WTC11 (cell line): ENCODE measurements at regions not wholly inside any gene's neighbourhood (a gene's known extent, or its start where the extent isn't known, plus 50 kb on each side); places are given as distances from the start of the nearest gene placed in this dataset.

Source experiments
- ATAC-seq: fragments of 200-7000 bp; cut with Tn5 transposase; 2 replicates; pipeline ENCODE4 v1.10.0; 2021; ENCODE audit warnings: mild to moderate bottlenecking, moderate library complexity
- CTCF ChIA-PET: fragments of 300-600 bp; sonication (Branson Sonifier 250); formaldehyde crosslinking; loops from one replicate; lab custom pipeline; 2021; ENCODE audit warnings: antibody characterized with exemption; lab: Charles Lee
- POLR2A ChIA-PET: fragments of 350-600 bp; sonication (Branson Sonifier 250); formaldehyde crosslinking; loops from one replicate; lab custom pipeline; 2021; ENCODE audit warnings: antibody characterized with exemption; lab: Charles Lee
- DNase-seq: peaks from one replicate; pipeline ENCODE4 v3.0.0; 2021; ENCODE audit warnings: low spot score
- H3K27ac Mint-ChIP-seq: 2 replicates; pipeline ENCODE4 v1.8.0; 2021; ENCODE audit warnings: mixed read lengths
- H3K27me3 Mint-ChIP-seq: 2 replicates; pipeline ENCODE4 v1.8.0; 2021; ENCODE audit warnings: low read depth, mild to moderate bottlenecking, moderate library complexity, mixed read lengths
- H3K36me3 Mint-ChIP-seq: 2 replicates; pipeline ENCODE4 v1.8.0; 2021; ENCODE audit warnings: mixed read lengths
- H3K4me1 Mint-ChIP-seq: 2 replicates; pipeline ENCODE4 v1.8.0; 2022; ENCODE audit warnings: mixed read lengths
- H3K4me3 Mint-ChIP-seq: 2 replicates; pipeline ENCODE4 v1.8.0; 2021; ENCODE audit warnings: mild to moderate bottlenecking, moderate library complexity, mixed read lengths
- H3K9me3 Mint-ChIP-seq: 2 replicates; pipeline ENCODE4 v1.8.0; 2021; ENCODE audit warnings: mixed read lengths
- ARID4B ChIP-seq: sonication (generic); formaldehyde crosslinking; IDR thresholded peaks from 2 replicates; pipeline ENCODE4 v1.8.0; 2023; ENCODE audit warnings: missing genetic modification reagents, mild to moderate bottlenecking, borderline replicate concordance
- ATF1 ChIP-seq: sonication (generic); formaldehyde crosslinking; IDR thresholded peaks from 2 replicates; pipeline ENCODE4 v1.8.1; 2023; ENCODE audit warnings: mild to moderate bottlenecking, moderate library complexity, missing genetic modification reagents
- CREM ChIP-seq: sonication (generic); formaldehyde crosslinking; IDR thresholded peaks from 2 replicates; pipeline ENCODE4 v1.8.1; 2022; ENCODE audit warnings: mild to moderate bottlenecking, missing genetic modification reagents, moderate library complexity
- ESRRA ChIP-seq: sonication (generic); formaldehyde crosslinking; IDR thresholded peaks from 2 replicates; pipeline ENCODE4 v1.8.1; 2022; ENCODE audit warnings: mild to moderate bottlenecking, missing genetic modification reagents, borderline replicate concordance
- GRHL2 ChIP-seq: fragments of 250-450 bp; sonication (Bioruptor Pico); IDR thresholded peaks from 2 replicates; pipeline ENCODE4 v1.8.0; 2022; ENCODE audit warnings: mild to moderate bottlenecking, moderate library complexity; ENCODE audit not compliant: insufficient replicate concordance, severe bottlenecking
- NR2C2 ChIP-seq: sonication (generic); formaldehyde crosslinking; IDR thresholded peaks from 2 replicates; pipeline ENCODE4 v1.8.0; 2022; ENCODE audit warnings: mild to moderate bottlenecking, missing genetic modification reagents
- RELA ChIP-seq: sonication (generic); formaldehyde crosslinking; IDR thresholded peaks from 2 replicates; pipeline ENCODE4 v1.8.1; 2022; ENCODE audit warnings: missing genetic modification reagents, mild to moderate bottlenecking, borderline replicate concordance
- ZNF232 ChIP-seq: sonication (generic); formaldehyde crosslinking; IDR thresholded peaks from 2 replicates; pipeline ENCODE4 v1.8.0; 2022; ENCODE audit warnings: mild to moderate bottlenecking, missing genetic modification reagents
- TF ChIP-seq, protein P1 (sequence below): sonication (generic); formaldehyde crosslinking; IDR thresholded peaks from 2 replicates; pipeline ENCODE4 v1.8.0; 2022; ENCODE audit warnings: missing genetic modification reagents
- TF ChIP-seq, protein P2 (sequence below): sonication (generic); formaldehyde crosslinking; IDR thresholded peaks from 2 replicates; pipeline ENCODE4 v1.8.1; 2023; ENCODE audit warnings: mild to moderate bottlenecking, missing genetic modification reagents, borderline replicate concordance
- TF ChIP-seq, protein P3 (sequence below): fragments of 250-450 bp; sonication (Bioruptor Pico); IDR thresholded peaks from 2 replicates; pipeline ENCODE4 v1.9.0; 2021; ENCODE audit warnings: moderate library complexity, mild to moderate bottlenecking, inconsistent platforms, borderline replicate concordance
- TF ChIP-seq, protein P4 (sequence below): fragments of 250-450 bp; sonication (Bioruptor Pico); IDR thresholded peaks from 2 replicates; pipeline ENCODE4 v1.9.0; 2021; ENCODE audit warnings: mild to moderate bottlenecking, borderline replicate concordance

- TF ChIP-seq GRHL2 (CRISPR knock-in tag) (no peak), ARID4B (CRISPR knock-in tag) (no peak)
- TF ChIP-seq, protein P1, sequence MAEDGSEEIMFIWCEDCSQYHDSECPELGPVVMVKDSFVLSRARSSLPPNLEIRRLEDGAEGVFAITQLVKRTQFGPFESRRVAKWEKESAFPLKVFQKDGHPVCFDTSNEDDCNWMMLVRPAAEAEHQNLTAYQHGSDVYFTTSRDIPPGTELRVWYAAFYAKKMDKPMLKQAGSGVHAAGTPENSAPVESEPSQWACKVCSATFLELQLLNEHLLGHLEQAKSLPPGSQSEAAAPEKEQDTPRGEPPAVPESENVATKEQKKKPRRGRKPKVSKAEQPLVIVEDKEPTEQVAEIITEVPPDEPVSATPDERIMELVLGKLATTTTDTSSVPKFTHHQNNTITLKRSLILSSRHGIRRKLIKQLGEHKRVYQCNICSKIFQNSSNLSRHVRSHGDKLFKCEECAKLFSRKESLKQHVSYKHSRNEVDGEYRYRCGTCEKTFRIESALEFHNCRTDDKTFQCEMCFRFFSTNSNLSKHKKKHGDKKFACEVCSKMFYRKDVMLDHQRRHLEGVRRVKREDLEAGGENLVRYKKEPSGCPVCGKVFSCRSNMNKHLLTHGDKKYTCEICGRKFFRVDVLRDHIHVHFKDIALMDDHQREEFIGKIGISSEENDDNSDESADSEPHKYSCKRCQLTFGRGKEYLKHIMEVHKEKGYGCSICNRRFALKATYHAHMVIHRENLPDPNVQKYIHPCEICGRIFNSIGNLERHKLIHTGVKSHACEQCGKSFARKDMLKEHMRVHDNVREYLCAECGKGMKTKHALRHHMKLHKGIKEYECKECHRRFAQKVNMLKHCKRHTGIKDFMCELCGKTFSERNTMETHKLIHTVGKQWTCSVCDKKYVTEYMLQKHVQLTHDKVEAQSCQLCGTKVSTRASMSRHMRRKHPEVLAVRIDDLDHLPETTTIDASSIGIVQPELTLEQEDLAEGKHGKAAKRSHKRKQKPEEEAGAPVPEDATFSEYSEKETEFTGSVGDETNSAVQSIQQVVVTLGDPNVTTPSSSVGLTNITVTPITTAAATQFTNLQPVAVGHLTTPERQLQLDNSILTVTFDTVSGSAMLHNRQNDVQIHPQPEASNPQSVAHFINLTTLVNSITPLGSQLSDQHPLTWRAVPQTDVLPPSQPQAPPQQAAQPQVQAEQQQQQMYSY, result no peak
- TF ChIP-seq, protein P2, sequence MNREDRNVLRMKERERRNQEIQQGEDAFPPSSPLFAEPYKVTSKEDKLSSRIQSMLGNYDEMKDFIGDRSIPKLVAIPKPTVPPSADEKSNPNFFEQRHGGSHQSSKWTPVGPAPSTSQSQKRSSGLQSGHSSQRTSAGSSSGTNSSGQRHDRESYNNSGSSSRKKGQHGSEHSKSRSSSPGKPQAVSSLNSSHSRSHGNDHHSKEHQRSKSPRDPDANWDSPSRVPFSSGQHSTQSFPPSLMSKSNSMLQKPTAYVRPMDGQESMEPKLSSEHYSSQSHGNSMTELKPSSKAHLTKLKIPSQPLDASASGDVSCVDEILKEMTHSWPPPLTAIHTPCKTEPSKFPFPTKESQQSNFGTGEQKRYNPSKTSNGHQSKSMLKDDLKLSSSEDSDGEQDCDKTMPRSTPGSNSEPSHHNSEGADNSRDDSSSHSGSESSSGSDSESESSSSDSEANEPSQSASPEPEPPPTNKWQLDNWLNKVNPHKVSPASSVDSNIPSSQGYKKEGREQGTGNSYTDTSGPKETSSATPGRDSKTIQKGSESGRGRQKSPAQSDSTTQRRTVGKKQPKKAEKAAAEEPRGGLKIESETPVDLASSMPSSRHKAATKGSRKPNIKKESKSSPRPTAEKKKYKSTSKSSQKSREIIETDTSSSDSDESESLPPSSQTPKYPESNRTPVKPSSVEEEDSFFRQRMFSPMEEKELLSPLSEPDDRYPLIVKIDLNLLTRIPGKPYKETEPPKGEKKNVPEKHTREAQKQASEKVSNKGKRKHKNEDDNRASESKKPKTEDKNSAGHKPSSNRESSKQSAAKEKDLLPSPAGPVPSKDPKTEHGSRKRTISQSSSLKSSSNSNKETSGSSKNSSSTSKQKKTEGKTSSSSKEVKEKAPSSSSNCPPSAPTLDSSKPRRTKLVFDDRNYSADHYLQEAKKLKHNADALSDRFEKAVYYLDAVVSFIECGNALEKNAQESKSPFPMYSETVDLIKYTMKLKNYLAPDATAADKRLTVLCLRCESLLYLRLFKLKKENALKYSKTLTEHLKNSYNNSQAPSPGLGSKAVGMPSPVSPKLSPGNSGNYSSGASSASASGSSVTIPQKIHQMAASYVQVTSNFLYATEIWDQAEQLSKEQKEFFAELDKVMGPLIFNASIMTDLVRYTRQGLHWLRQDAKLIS (CRISPR knock-in tag), result no peak
- TF ChIP-seq, all 79 proteins: peak for 0
Measured at GRCh38 chr16:72394526-72394925, 222.6 kb upstream of the PMFBP1 start (continued).

GRCh38 chr16:72389791-72390190 lies 217.8 kb upstream of the PMFBP1 start:
- DNase-seq (no peak), ATAC-seq (no peak)
- H3K36me3 Mint-ChIP-seq, result peaks cover 45% of the 10 kb centered on the region
- peaks cover 46% of the 10 kb centered on the region for H3K9me3 Mint-ChIP-seq
- CTCF ChIA-PET, result interaction anchor here (3.4 kb wide), 1 partner anchor 10 kb away, joined by 15 read pairs; no protein-coding TSS in a partner anchor
- POLR2A ChIA-PET, result no interaction called here
- H3K27ac Mint-ChIP-seq, result no peak overlapping the region
- no peak overlapping the region for H3K4me3 Mint-ChIP-seq
- no peak for TF ChIP-seq ATF1 (CRISPR knock-in tag)
- TF ChIP-seq ESRRA (CRISPR knock-in tag), result no peak
- TF ChIP-seq ZNF232, result no peak
- TF ChIP-seq CREM (CRISPR knock-in tag), result no peak
- no peak for TF ChIP-seq NR2C2
- TF ChIP-seq, protein P3, sequence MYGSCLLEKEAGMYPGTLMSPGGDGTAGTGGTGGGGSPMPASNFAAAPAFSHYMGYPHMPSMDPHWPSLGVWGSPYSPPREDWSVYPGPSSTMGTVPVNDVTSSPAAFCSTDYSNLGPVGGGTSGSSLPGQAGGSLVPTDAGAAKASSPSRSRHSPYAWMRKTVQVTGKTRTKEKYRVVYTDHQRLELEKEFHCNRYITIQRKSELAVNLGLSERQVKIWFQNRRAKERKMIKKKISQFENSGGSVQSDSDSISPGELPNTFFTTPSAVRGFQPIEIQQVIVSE (CRISPR knock-in tag), result no peak
- TF ChIP-seq, protein P4, sequence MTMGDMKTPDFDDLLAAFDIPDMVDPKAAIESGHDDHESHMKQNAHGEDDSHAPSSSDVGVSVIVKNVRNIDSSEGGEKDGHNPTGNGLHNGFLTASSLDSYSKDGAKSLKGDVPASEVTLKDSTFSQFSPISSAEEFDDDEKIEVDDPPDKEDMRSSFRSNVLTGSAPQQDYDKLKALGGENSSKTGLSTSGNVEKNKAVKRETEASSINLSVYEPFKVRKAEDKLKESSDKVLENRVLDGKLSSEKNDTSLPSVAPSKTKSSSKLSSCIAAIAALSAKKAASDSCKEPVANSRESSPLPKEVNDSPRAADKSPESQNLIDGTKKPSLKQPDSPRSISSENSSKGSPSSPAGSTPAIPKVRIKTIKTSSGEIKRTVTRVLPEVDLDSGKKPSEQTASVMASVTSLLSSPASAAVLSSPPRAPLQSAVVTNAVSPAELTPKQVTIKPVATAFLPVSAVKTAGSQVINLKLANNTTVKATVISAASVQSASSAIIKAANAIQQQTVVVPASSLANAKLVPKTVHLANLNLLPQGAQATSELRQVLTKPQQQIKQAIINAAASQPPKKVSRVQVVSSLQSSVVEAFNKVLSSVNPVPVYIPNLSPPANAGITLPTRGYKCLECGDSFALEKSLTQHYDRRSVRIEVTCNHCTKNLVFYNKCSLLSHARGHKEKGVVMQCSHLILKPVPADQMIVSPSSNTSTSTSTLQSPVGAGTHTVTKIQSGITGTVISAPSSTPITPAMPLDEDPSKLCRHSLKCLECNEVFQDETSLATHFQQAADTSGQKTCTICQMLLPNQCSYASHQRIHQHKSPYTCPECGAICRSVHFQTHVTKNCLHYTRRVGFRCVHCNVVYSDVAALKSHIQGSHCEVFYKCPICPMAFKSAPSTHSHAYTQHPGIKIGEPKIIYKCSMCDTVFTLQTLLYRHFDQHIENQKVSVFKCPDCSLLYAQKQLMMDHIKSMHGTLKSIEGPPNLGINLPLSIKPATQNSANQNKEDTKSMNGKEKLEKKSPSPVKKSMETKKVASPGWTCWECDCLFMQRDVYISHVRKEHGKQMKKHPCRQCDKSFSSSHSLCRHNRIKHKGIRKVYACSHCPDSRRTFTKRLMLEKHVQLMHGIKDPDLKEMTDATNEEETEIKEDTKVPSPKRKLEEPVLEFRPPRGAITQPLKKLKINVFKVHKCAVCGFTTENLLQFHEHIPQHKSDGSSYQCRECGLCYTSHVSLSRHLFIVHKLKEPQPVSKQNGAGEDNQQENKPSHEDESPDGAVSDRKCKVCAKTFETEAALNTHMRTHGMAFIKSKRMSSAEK (CRISPR knock-in tag), result no peak
- TF ChIP-seq RELA (CRISPR knock-in tag), result no peak
- no peaks in the 10 kb centered on the region for H3K27me3 Mint-ChIP-seq
- peaks cover 4% of the 10 kb centered on the region for H3K4me1 Mint-ChIP-seq
